ENCODE measurements at regions not wholly inside any gene's neighbourhood (a gene's known extent, or its start where the extent isn't known, plus 50 kb on each side); places are given as distances from the start of the nearest gene placed in this dataset.

DNA sequence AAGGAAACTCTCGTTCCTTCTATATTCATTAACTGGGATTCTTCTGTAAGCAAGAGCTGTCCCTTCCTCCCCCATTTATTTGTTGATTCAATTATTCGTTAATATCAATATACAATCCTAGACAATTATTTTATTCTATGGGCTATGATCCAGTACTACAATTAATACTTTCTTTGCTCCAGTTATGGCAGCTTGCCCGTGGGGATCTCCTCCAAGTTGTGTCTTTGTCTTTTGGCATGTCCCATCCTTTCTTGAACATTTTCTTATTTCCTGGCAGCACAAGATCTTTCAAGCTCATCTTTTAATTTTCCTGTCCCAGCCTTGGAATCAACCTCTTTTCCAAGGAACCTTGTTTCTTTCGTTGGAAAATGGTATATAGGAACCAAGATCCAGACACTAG is 249.3 kb downstream of the GAS1 start:
- CTCF ChIA-PET, result interaction anchor here (0.7 to 1.8 kb wide), 3 partner anchors 10 to 32 kb away, joined by 3 to 4 read pairs (median 3); no protein-coding TSS in a partner anchor
- no peak for DNase-seq (ENCODE audit: extremely low spot score)
- TF ChIP-seq, protein P1, sequence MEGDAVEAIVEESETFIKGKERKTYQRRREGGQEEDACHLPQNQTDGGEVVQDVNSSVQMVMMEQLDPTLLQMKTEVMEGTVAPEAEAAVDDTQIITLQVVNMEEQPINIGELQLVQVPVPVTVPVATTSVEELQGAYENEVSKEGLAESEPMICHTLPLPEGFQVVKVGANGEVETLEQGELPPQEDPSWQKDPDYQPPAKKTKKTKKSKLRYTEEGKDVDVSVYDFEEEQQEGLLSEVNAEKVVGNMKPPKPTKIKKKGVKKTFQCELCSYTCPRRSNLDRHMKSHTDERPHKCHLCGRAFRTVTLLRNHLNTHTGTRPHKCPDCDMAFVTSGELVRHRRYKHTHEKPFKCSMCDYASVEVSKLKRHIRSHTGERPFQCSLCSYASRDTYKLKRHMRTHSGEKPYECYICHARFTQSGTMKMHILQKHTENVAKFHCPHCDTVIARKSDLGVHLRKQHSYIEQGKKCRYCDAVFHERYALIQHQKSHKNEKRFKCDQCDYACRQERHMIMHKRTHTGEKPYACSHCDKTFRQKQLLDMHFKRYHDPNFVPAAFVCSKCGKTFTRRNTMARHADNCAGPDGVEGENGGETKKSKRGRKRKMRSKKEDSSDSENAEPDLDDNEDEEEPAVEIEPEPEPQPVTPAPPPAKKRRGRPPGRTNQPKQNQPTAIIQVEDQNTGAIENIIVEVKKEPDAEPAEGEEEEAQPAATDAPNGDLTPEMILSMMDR (IDR thresholded peaks at IDR 0.05; ENCODE audit: control extremely low read depth, extremely low read depth, low read depth, missing control alignments), result no peak
- POLR2A ChIA-PET, result no interaction called here

DNA sequence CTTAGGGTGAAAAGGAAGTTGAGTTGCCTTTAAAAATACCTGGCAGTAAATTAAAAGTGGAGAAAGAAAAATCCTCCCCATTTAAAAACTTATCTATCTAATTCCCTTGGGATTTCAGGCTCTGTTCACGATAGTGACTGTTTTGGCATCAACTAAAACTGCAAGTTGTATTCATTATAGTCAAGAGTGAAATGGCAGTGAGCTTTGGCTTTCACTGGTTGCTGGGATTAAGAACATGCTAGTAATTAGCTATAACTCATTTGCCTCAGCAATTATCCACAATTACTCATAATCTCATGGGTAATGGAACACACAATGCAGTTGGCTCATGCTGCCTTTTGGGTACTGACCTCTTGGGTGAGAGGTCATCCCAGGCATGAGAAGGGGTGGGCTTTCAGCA is 250.1 kb downstream of the GAS1 start:
- ChIA-PET CTCF (interaction anchor here (1.0 to 1.8 kb wide), 3 partner anchors 14 to 511 kb away, joined by 3 to 4 read pairs (median 3); no protein-coding TSS in a partner anchor), POLR2A (no interaction called here)
- TF ChIP-seq, protein P1 (IDR thresholded peaks at IDR 0.05; ENCODE audit: control extremely low read depth, extremely low read depth, low read depth, missing control alignments), result no peak
- no peak for DNase-seq (ENCODE audit: extremely low spot score)

- DNase-seq (ENCODE audit: extremely low spot score), result no peak
- TF ChIP-seq, protein P1 (IDR thresholded peaks at IDR 0.05; ENCODE audit: control extremely low read depth, extremely low read depth, low read depth, missing control alignments), result no peak
- CTCF ChIA-PET, result no interaction called here
- POLR2A ChIA-PET, result no interaction called here
Observed at GRCh38 chr9:86695910-86696424, 251.3 kb downstream of the GAS1 start.

DNA sequence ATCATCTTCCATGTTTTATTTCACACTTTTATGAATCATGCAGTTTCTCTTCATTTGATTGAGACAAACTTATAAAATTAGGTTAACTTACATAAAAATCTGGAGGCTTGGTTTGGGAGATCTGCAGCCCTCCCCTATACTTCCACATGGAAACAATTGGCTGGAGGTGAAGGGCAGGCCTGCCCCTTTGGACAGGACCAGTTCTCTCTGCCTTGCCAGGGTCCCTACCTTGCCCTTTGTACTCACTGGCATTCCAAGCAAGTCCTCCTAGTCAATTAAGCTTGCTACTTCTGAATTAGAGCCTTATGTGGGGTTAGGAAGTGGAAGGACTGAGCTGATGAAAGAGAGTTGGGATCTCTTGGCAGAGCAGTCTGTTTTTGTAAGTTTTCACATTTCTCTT is 257.3 kb downstream of the GAS1 start:
- no peak for DNase-seq (ENCODE audit: extremely low spot score)
- POLR2A ChIA-PET, result no interaction called here
- CTCF ChIA-PET, result no interaction called here
- TF ChIP-seq, protein P1 (IDR thresholded peaks at IDR 0.05; ENCODE audit: control extremely low read depth, extremely low read depth, low read depth, missing control alignments), result no peak

- ChIA-PET POLR2A (no interaction called here), CTCF (interaction anchor here (0.7 kb wide), 1 partner anchor 10 kb away, joined by 3 read pairs; no protein-coding TSS in a partner anchor)
- TF ChIP-seq, protein P1 (IDR thresholded peaks at IDR 0.05; ENCODE audit: control extremely low read depth, extremely low read depth, low read depth, missing control alignments), result no peak
- no peak for DNase-seq (ENCODE audit: extremely low spot score)
Observed at GRCh38 chr9:86687788-86688187, 259.5 kb downstream of the GAS1 start.

- TF ChIP-seq, protein P1 (IDR thresholded peaks at IDR 0.05; ENCODE audit: control extremely low read depth, extremely low read depth, low read depth, missing control alignments), result no peak
- ChIA-PET POLR2A (no interaction called here), CTCF (no interaction called here)
- no peak for DNase-seq (ENCODE audit: extremely low spot score)
Observed at GRCh38 chr9:86685556-86685955, 261.8 kb downstream of the GAS1 start.

All from GM10248 (cell line).